A549 (cell line): ENCODE measurements at regions not wholly inside any gene's neighbourhood (a gene's known extent, or its start where the extent isn't known, plus 50 kb on each side); places are given as distances from the start of the nearest gene placed in this dataset.

ENCODE experiments used
- ATAC-seq, 2 experiments: fragments of 200-7000 bp in 1 of 2; fragments of >200 bp in 1 of 2; cut with Nextera tagmentation in 1 of 2; cut with Tn5 transposase in 1 of 2; 3 replicates each; pipeline versions ENCODE4 v1.8.0 to v1.9.1; 2018 to 2020; ENCODE audit warnings: mild to moderate bottlenecking in 1 of 2, moderate library complexity in 1 of 2
- CTCF ChIA-PET: fragments of 300-600 bp; sonication (Branson Sonifier 250); formaldehyde crosslinking; extraction: SDS; loops from one replicate; lab custom pipeline; 2021; ENCODE audit warnings: antibody characterized with exemption, inconsistent platforms; lab: Yijun Ruan, JAX
- POLR2A ChIA-PET: fragments of 350-600 bp; formaldehyde crosslinking; extraction: SDS; loops from one replicate; lab custom pipeline; 2021; ENCODE audit warnings: antibody characterized with exemption, inconsistent platforms; lab: Yijun Ruan, JAX
- DNase-seq, 2 experiments: peaks; one replicate each; pipeline versions ENCODE4 v3.0.0 to v3.0.0-alpha.2; 2011 to 2016; ENCODE audit warnings: low read depth in 1 of 2, low spot score in 1 of 2
- FAIRE-seq: peaks from 2 replicates; lab custom pipeline; 2011; peaks lifted over from hg19 to GRCh38; lab: Jason Lieb, UNC
- H3K27ac ChIP-seq, 2 experiments: fragments of >200 bp; sonication (Bioruptor Twin); formaldehyde crosslinking; 3 replicates each; pipeline ENCODE4 v1.5.1; 2016 to 2017
- H3K4me1 ChIP-seq: fragments of >200 bp; sonication (Bioruptor Twin); formaldehyde crosslinking; 3 replicates; pipeline ENCODE4 v1.6.1; 2016
- H3K4me2 ChIP-seq: fragments of >200 bp; sonication (Bioruptor Twin); formaldehyde crosslinking; 3 replicates; pipeline ENCODE4 v1.6.1; 2016
- H3K4me3 ChIP-seq: fragments of >200 bp; sonication (Bioruptor Twin); formaldehyde crosslinking; 3 replicates; pipeline ENCODE4 v1.5.1; 2016
- H3K9me3 ChIP-seq: fragments of >200 bp; sonication (Bioruptor Twin); formaldehyde crosslinking; 3 replicates; pipeline ENCODE4 v1.6.1; 2016
- CBX8 ChIP-seq: fragments of 200-600 bp; sonication (generic); IDR thresholded peaks from 2 replicates; pipeline ENCODE4 v1.6.1; 2016
- CHD4 ChIP-seq: fragments of 200-600 bp; sonication (generic); IDR thresholded peaks from 2 replicates; pipeline ENCODE4 v1.6.1; 2016; ENCODE audit warnings: antibody characterized with exemption, mild to moderate bottlenecking, borderline replicate concordance
- EHMT2 ChIP-seq: fragments of 200-600 bp; sonication (generic); IDR thresholded peaks from 2 replicates; pipeline ENCODE4 v1.6.1; 2016; ENCODE audit warnings: antibody characterized with exemption, low read depth, mild to moderate bottlenecking, moderate library complexity
- ESRRA ChIP-seq: fragments of 150-350 bp; IDR thresholded peaks from 2 replicates; pipeline ENCODE4 v1.6.1; 2014; ENCODE audit warnings: mild to moderate bottlenecking, low read length, borderline replicate concordance
- FOSL2 ChIP-seq, 2 experiments: fragments of 450-650 bp in 1 of 2; fragments of >200 bp in 1 of 2; sonication (Bioruptor Twin) in 1 of 2; formaldehyde crosslinking; IDR thresholded peaks; 2 replicates each; pipeline versions ENCODE4 v1.5.0 to v1.6.1; 2016 to 2020; ENCODE audit warnings: mild to moderate bottlenecking in 1 of 2, moderate library complexity in 1 of 2
- HES2 ChIP-seq: fragments of >200 bp; sonication (Bioruptor Twin); formaldehyde crosslinking; IDR thresholded peaks from 2 replicates; pipeline ENCODE4 v1.6.1; 2016
- HEYL ChIP-seq: fragments of 250-450 bp; sonication (Bioruptor Pico); IDR thresholded peaks from 2 replicates; pipeline ENCODE4 v1.8.0; 2021; ENCODE audit warnings: mild to moderate bottlenecking, moderate library complexity
- HOXB13 ChIP-seq: fragments of 250-450 bp; sonication (Bioruptor Pico); IDR thresholded peaks from 2 replicates; pipeline ENCODE4 v1.5.0; 2020; ENCODE audit warnings: low read depth, mild to moderate bottlenecking, moderate library complexity
- HOXB5 ChIP-seq: fragments of 250-450 bp; sonication (Bioruptor Pico); IDR thresholded peaks from 2 replicates; pipeline ENCODE4 v1.5.0; 2020; ENCODE audit warnings: mild to moderate bottlenecking, moderate library complexity
- JUN ChIP-seq, 2 experiments: fragments of >200 bp; sonication (Bioruptor Twin); formaldehyde crosslinking; IDR thresholded peaks; 2 replicates in 1 of 2; 3 replicates in 1 of 2; pipeline ENCODE4 v1.6.1; 2016 to 2017
- JUNB ChIP-seq: fragments of >200 bp; sonication (Bioruptor Twin); formaldehyde crosslinking; IDR thresholded peaks from 2 replicates; pipeline ENCODE4 v1.6.1; 2016
- KDM5A ChIP-seq: fragments of 200-600 bp; sonication (generic); IDR thresholded peaks from 2 replicates; pipeline ENCODE4 v1.6.1; 2016; ENCODE audit warnings: antibody characterized with exemption, mild to moderate bottlenecking
- PBX3 ChIP-seq: IDR thresholded peaks from 2 replicates; pipeline ENCODE4 v1.6.1; 2012
- POLR2A ChIP-seq: IDR thresholded peaks from 2 replicates; pipeline ENCODE4 v1.6.1; 2012; ENCODE audit warnings: mild to moderate bottlenecking, low read length
- POLR2AphosphoS2 ChIP-seq: conservative IDR thresholded peaks from 2 replicates; pipeline ENCODE4 v1.6.1; 2012; ENCODE audit warnings: low read length, improper control_type of control experiment, inconsistent platforms
- RFX5 ChIP-seq: fragments of 450-650 bp; IDR thresholded peaks from 2 replicates; pipeline ENCODE4 v1.7.1; 2014; ENCODE audit warnings: antibody characterized with exemption, mild to moderate bottlenecking, moderate library complexity
- RNF2 ChIP-seq: fragments of 200-600 bp; sonication (generic); IDR thresholded peaks from 2 replicates; pipeline ENCODE4 v1.6.1; 2016; ENCODE audit warnings: low read depth, mild to moderate bottlenecking, antibody characterized with exemption, moderate library complexity, borderline replicate concordance
- SREBF2 ChIP-seq: fragments of 450-650 bp; IDR thresholded peaks from 2 replicates; pipeline ENCODE4 v1.6.1; 2014; ENCODE audit warnings: mild to moderate bottlenecking, moderate library complexity
- ZNF302 ChIP-seq: fragments of 250-450 bp; sonication (Bioruptor Pico); IDR thresholded peaks from 2 replicates; pipeline ENCODE4 v1.9.0; 2021; ENCODE audit warnings: inconsistent platforms, mild to moderate bottlenecking, moderate library complexity
- WGBS: methylation state at CpG from one replicate; pipeline ENCODE4 v1.1.6; 2017; ENCODE audit errors: missing lambda C conversion rate; 5-methylcytosine and 5-hydroxymethylcytosine counted together

GRCh38 chr6:132964101-132964867 lies 149.9 kb downstream of the RPS12 start:
- Histone ChIP-seq H3K4me1 (peaks cover 13% of the 10 kb centered on the region), H3K9me3 (no peaks in the 10 kb centered on the region), H3K27ac (no peak overlapping the region; a peak in 1 of 6 replicates), H3K4me3 (no peak overlapping the region), H3K4me2 (peak overlapping the region; percentile 17)
- FAIRE-seq (no peak), ATAC-seq (no peak), DNase-seq (no peak)
- no peak for TF ChIP-seq HOXB13 (CRISPR knock-in tag)
- TF ChIP-seq FOSL2 (IDR thresholded peaks at IDR 0.05), result no peak
- TF ChIP-seq FOSL2 (CRISPR knock-in tag; IDR thresholded peaks at IDR 0.05), result peak; percentile 33
- TF ChIP-seq CHD4, result no peak
- WGBS, result 32% methylated on average over 4 of the region's 4 CpGs
- ChIA-PET POLR2A (no interaction called here), CTCF (interaction anchor here (0.8 to 1.9 kb wide), 7 partner anchors 9 to 536 kb away, joined by 3 to 7 read pairs (median 3); no protein-coding TSS in a partner anchor)

GRCh38 chr6:132964868-132965382 lies 150.6 kb downstream of the RPS12 start:
- no peak for TF ChIP-seq RFX5
- TF ChIP-seq HOXB5, result no peak
- no peak for TF ChIP-seq POLR2A
- TF ChIP-seq PBX3, result no peak
- no peak for TF ChIP-seq CBX8
- no peak for TF ChIP-seq JUN (IDR thresholded peaks at IDR 0.05)
- TF ChIP-seq HEYL (CRISPR knock-in tag), result no peak
- TF ChIP-seq EHMT2, result no peak
- no peak for TF ChIP-seq SREBF2
- TF ChIP-seq POLR2AphosphoS2, result no peak
- TF ChIP-seq ESRRA, result no peak
- no peak for TF ChIP-seq JUNB
- TF ChIP-seq ZNF302 (CRISPR knock-in tag), result no peak
- TF ChIP-seq RNF2, result no peak
- no peak for TF ChIP-seq HES2
- no peak for TF ChIP-seq KDM5A
- Histone ChIP-seq H3K4me2 (peak overlapping the region; percentile 17; the same call in 2 of the 3 replicates), H3K4me1 (peaks cover 13% of the 10 kb centered on the region), H3K4me3 (no peak overlapping the region), H3K9me3 (no peaks in the 10 kb centered on the region), H3K27ac (no peak overlapping the region)
- 32% methylated on average over 2 of the region's 2 CpGs for WGBS
- ChIA-PET POLR2A (no interaction called here), CTCF (interaction anchor here (0.9 to 1.5 kb wide), 3 partner anchors 21 to 142 kb away, joined by 3 to 5 read pairs (median 3); no protein-coding TSS in a partner anchor)
- FAIRE-seq (no peak), DNase-seq (no peak), ATAC-seq (no peak; a peak in 1 of 6 replicates)

- no peaks in the 10 kb centered on the region for H3K9me3 ChIP-seq
- DNase-seq, result no peak
- CTCF ChIA-PET, result interaction anchor here (0.6 kb wide), 1 partner anchor 1022 kb away, joined by 3 read pairs; no protein-coding TSS in a partner anchor
- H3K4me3 ChIP-seq, result no peak overlapping the region
- no peak overlapping the region for H3K4me2 ChIP-seq
- FAIRE-seq, result no peak
- ATAC-seq, result no peak
- H3K27ac ChIP-seq, result no peak overlapping the region
- H3K4me1 ChIP-seq, result peaks cover 19% of the 10 kb centered on the region
- 67% methylated on average over 2 of the region's 2 CpGs for WGBS
- POLR2A ChIA-PET, result no interaction called here
- TF ChIP-seq HEYL (CRISPR knock-in tag) (no peak), ZNF302 (CRISPR knock-in tag) (no peak)
Measured at GRCh38 chr6:132967871-132968270, 153.5 kb downstream of the RPS12 start.
